Pulmonary artery endothelial cell (primary cell): ENCODE measurements at regions not wholly inside any gene's neighbourhood (a gene's known extent, or its start where the extent isn't known, plus 50 kb on each side); places are given as distances from the start of the nearest gene placed in this dataset.
"Not testable (repeated sequence)": the region's sequence is repeated elsewhere in the genome, so short reads cannot be mapped to it uniquely, and the experiment has no call there.

Experiments used
- DNase-seq: peaks from one replicate; pipeline ENCODE4 v3.0.0-alpha.2; 2011; ENCODE audit warnings: low read depth, low spot score

GRCh38 chr11:25159341-25159740 is 662.5 kb downstream of the LUZP2 start:
- no peak for DNase-seq

- DNase-seq: no peak
Measured at GRCh38 chr11:25163421-25163820, 666.6 kb downstream of the LUZP2 start.

GRCh38 chr11:25180187-25180586 is 683.3 kb downstream of the LUZP2 start:
- no peak for DNase-seq

GRCh38 chr11:25183411-25183810 is 686.6 kb downstream of the LUZP2 start:
- DNase-seq: no peak

- DNase-seq: no peak
Measured at GRCh38 chr11:25197515-25197914, 700.7 kb downstream of the LUZP2 start.

GRCh38 chr11:25198704-25199103 is 701.9 kb downstream of the LUZP2 start:
- DNase-seq: no peak

- DNase-seq: no peak
Measured at GRCh38 chr11:25200925-25201324, 704.1 kb downstream of the LUZP2 start.

GRCh38 chr11:25206762-25207161 is 709.9 kb downstream of the LUZP2 start:
- no peak for DNase-seq

GRCh38 chr11:25211635-25212254 is 714.9 kb downstream of the LUZP2 start:
- no peak for DNase-seq

- no peak for DNase-seq
Measured at GRCh38 chr11:25214535-25215176, 717.8 kb downstream of the LUZP2 start.

- DNase-seq: no peak
Measured at GRCh38 chr11:25218036-25218435, 721.2 kb downstream of the LUZP2 start.

- DNase-seq: no peak
Measured at GRCh38 chr11:25225078-25225477, 728.2 kb downstream of the LUZP2 start.

- DNase-seq: no peak
Measured at GRCh38 chr11:25242928-25243327, 746.1 kb downstream of the LUZP2 start.

- no peak for DNase-seq
Measured at GRCh38 chr11:25244126-25244525, 747.3 kb downstream of the LUZP2 start.

GRCh38 chr11:25247336-25247735 is 750.5 kb downstream of the LUZP2 start:
- DNase-seq: no peak

GRCh38 chr11:25252854-25253253 is 756.0 kb downstream of the LUZP2 start:
- DNase-seq: no peak

- DNase-seq: not testable (repeated sequence)
Measured at GRCh38 chr11:25263861-25264260, 767.0 kb downstream of the LUZP2 start.

- DNase-seq: no peak
Measured at GRCh38 chr11:25271301-25271700, 774.4 kb downstream of the LUZP2 start.

- no peak for DNase-seq
Measured at GRCh38 chr11:25272214-25272613, 775.4 kb downstream of the LUZP2 start.

GRCh38 chr11:25280821-25281220 is 784.0 kb downstream of the LUZP2 start:
- DNase-seq: not testable (repeated sequence)

- DNase-seq: no peak
Measured at GRCh38 chr11:25293166-25293565, 796.3 kb downstream of the LUZP2 start.

GRCh38 chr11:25298450-25298849 is 801.6 kb downstream of the LUZP2 start:
- DNase-seq: no peak

GRCh38 chr11:25309818-25310217 is 813.0 kb downstream of the LUZP2 start:
- no peak for DNase-seq
